ENCODE measurements at regions not wholly inside any gene's neighbourhood (a gene's known extent, or its start where the extent isn't known, plus 50 kb on each side); places are given as distances from the start of the nearest gene placed in this dataset.

DNA sequence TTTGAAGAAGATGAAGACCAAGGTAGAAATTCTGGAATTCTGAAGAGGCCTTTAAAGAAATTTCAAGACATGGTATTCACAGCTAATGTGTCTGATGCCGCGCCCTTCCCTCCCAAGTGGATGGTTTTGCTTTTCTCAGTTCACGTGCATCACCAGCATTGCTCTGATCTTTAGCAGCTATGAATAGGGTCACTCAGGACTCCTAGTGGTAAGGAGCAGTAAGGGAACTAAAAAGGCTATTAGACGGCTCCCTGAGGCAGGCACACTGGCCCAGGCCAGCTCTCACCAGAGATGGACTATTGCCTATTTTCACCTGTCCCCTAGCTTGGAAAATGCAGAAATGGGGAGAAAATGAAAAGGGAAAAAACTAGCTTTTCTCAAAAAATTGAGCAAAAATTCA, 447.5 kb upstream of the RASGEF1B start:
- TF ChIP-seq CHD4 (IDR thresholded peaks at IDR 0.05) (no peak), RBBP5 (conservative IDR thresholded peaks at IDR 0.05) (no peak), POLR2AphosphoS5 (IDR thresholded peaks at IDR 0.05; ENCODE audit: low read length) (no peak)
- TF ChIP-seq, protein P1, sequence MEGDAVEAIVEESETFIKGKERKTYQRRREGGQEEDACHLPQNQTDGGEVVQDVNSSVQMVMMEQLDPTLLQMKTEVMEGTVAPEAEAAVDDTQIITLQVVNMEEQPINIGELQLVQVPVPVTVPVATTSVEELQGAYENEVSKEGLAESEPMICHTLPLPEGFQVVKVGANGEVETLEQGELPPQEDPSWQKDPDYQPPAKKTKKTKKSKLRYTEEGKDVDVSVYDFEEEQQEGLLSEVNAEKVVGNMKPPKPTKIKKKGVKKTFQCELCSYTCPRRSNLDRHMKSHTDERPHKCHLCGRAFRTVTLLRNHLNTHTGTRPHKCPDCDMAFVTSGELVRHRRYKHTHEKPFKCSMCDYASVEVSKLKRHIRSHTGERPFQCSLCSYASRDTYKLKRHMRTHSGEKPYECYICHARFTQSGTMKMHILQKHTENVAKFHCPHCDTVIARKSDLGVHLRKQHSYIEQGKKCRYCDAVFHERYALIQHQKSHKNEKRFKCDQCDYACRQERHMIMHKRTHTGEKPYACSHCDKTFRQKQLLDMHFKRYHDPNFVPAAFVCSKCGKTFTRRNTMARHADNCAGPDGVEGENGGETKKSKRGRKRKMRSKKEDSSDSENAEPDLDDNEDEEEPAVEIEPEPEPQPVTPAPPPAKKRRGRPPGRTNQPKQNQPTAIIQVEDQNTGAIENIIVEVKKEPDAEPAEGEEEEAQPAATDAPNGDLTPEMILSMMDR (IDR thresholded peaks at IDR 0.05 in 2 of 3, conservative IDR thresholded peaks at IDR 0.05 in 1 of 3; ENCODE audit: control insufficient read depth in 2 of 3, extremely low read depth in 1 of 3, insufficient read depth in 1 of 3, low read depth in 3 of 3, low read length in 3 of 3): peak; percentile 14 to 29 (median 27); a peak in 2 of 6 replicates

All from GM12878 (cell line).